Calu3 (cell line): ENCODE measurements at regions not wholly inside any gene's neighbourhood (a gene's known extent, or its start where the extent isn't known, plus 50 kb on each side); places are given as distances from the start of the nearest gene placed in this dataset.

ENCODE experiments used
- BruUV-seq: library from RNA; stranded (reverse); fragments of 400-500 nt; replicated peaks from 2 replicates; lab custom pipeline; 2021; lab: Mats Ljungman, UMichigan
- CTCF ChIA-PET: fragments of 300-600 bp; sonication (Branson Sonifier 250); formaldehyde crosslinking; loops from one replicate; lab custom pipeline; 2022; ENCODE audit warnings: antibody characterized with exemption; lab: Charles Lee
- DNase-seq: peaks from one replicate; pipeline ENCODE4 v3.0.0; 2022
- H3K27ac Mint-ChIP-seq: one replicate; pipeline ENCODE4 v1.8.0; 2022; ENCODE audit warnings: mixed read lengths; ENCODE audit not compliant: unreplicated experiment
- H3K27me3 Mint-ChIP-seq: one replicate; pipeline ENCODE4 v1.8.0; 2022; ENCODE audit warnings: mixed read lengths; ENCODE audit not compliant: unreplicated experiment
- H3K36me3 Mint-ChIP-seq: one replicate; pipeline ENCODE4 v1.8.0; 2022; ENCODE audit warnings: mild to moderate bottlenecking, moderate library complexity, mixed read lengths; ENCODE audit not compliant: insufficient read depth, unreplicated experiment
- H3K4me1 Mint-ChIP-seq: one replicate; pipeline ENCODE4 v1.8.0; 2022; ENCODE audit warnings: mild to moderate bottlenecking, low read depth, mixed read lengths; ENCODE audit not compliant: unreplicated experiment
- H3K4me3 Mint-ChIP-seq: one replicate; pipeline ENCODE4 v1.8.0; 2022; ENCODE audit warnings: mild to moderate bottlenecking, low read depth, moderate library complexity, mixed read lengths; ENCODE audit not compliant: unreplicated experiment
- H3K9me3 Mint-ChIP-seq: one replicate; pipeline ENCODE4 v1.8.0; 2022; ENCODE audit warnings: low read depth, mixed read lengths; ENCODE audit not compliant: unreplicated experiment
- intact Hi-C: fragments of 100-400 bp; cut with micrococcal nuclease; formaldehyde crosslinking; loops from one replicate; pipeline ENCODE4 v1.10.0; 2022; ENCODE audit not compliant: unreplicated experiment
- TF ChIP-seq, protein P1 (sequence below): fragments of 200-600 bp; IDR thresholded peaks from one replicate; pipeline ENCODE4 v1.8.0; 2022; ENCODE audit warnings: antibody characterized with exemption; ENCODE audit not compliant: unreplicated experiment

DNA sequence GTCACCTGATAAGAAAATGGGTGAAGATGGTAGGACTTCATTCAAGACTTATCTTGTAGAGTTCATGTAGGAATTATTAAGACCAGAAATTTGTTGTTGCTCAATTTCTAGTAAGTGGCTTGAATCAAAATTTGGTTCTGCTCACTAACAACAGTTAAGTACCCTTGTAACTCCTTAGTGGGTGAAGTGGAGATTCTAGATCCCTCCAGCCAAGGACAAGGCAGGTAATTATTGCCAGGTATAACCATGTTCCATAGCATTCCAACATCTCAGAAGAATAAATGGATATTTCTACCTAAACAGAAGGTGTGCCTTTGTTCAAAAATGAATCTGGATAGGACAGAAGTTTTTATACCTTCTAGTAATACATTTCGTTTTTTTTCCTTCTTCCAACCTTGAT is 282.3 kb downstream of the DUSP10 start:
- Mint-ChIP-seq H3K9me3 (no peaks in the 10 kb centered on the region), H3K4me3 (no peak overlapping the region), H3K27me3 (no peaks in the 10 kb centered on the region), H3K36me3 (no peaks in the 10 kb centered on the region), H3K4me1 (no peaks in the 10 kb centered on the region), H3K27ac (no peak overlapping the region)
- CTCF ChIA-PET, result no interaction called here
- intact Hi-C loops, result no loop called here
- BruUV-seq, result no TSS peak
- TF ChIP-seq, protein P1, sequence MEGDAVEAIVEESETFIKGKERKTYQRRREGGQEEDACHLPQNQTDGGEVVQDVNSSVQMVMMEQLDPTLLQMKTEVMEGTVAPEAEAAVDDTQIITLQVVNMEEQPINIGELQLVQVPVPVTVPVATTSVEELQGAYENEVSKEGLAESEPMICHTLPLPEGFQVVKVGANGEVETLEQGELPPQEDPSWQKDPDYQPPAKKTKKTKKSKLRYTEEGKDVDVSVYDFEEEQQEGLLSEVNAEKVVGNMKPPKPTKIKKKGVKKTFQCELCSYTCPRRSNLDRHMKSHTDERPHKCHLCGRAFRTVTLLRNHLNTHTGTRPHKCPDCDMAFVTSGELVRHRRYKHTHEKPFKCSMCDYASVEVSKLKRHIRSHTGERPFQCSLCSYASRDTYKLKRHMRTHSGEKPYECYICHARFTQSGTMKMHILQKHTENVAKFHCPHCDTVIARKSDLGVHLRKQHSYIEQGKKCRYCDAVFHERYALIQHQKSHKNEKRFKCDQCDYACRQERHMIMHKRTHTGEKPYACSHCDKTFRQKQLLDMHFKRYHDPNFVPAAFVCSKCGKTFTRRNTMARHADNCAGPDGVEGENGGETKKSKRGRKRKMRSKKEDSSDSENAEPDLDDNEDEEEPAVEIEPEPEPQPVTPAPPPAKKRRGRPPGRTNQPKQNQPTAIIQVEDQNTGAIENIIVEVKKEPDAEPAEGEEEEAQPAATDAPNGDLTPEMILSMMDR, result no peak
- DNase-seq, result no peak

DNA sequence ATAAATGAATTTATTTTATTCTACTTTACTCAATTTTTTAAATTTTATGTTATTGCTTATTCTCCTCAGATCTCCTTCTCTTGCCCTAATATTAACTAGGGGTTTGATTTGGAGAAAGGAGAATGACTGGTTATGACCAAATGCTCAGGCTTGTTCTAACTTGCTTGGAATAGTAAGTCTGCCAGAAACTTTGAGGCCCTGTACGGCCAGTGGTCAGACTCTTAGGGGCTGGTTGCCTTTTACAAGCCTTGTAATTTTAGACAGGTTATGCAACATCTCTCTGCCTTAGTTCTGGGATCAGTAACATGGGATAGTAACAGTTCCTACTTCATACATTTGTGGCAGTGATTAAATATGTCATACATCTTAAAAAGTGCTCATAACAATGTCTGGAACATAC is 279.5 kb downstream of the DUSP10 start:
- BruUV-seq, result no TSS peak

DNA sequence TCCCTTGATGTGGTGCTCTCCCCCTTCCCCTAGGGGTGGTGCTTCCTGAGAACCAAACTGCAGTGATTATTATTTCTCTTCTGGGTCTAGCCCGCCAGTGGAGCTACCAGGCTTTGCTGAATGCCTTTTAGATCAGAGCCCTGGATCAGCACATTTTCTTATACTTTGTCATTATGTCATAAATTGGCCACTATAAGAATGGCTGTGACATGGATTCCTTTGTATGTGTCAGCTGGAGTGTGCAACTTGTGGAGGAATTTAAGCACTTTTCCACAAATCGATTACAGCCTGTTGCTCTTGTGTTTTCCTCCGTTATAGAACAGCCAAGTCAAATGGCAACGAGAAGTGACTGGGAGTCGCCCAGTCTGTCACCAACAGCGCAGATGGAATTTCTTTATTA is 273.3 kb downstream of the DUSP10 start:
- H3K9me3 Mint-ChIP-seq, result no peaks in the 10 kb centered on the region
- no peak for DNase-seq
- H3K27ac Mint-ChIP-seq, result no peak overlapping the region
- H3K4me1 Mint-ChIP-seq, result peaks cover 14% of the 10 kb centered on the region
- H3K4me3 Mint-ChIP-seq, result no peak overlapping the region
- no TSS peak for BruUV-seq
- no peaks in the 10 kb centered on the region for H3K36me3 Mint-ChIP-seq
- CTCF ChIA-PET, result no interaction called here
- H3K27me3 Mint-ChIP-seq, result no peaks in the 10 kb centered on the region
- intact Hi-C loops, result no loop called here
- TF ChIP-seq, protein P1, result no peak

More for the DNA sequence above, 279.5 kb downstream of the DUSP10 start:
- H3K4me3 Mint-ChIP-seq, result no peak overlapping the region
- no peak for DNase-seq
- no peak overlapping the region for H3K27ac Mint-ChIP-seq
- TF ChIP-seq, protein P1, result no peak
- intact Hi-C loops, result no loop called here
- no peaks in the 10 kb centered on the region for H3K4me1 Mint-ChIP-seq
- H3K36me3 Mint-ChIP-seq, result no peaks in the 10 kb centered on the region
- H3K9me3 Mint-ChIP-seq, result no peaks in the 10 kb centered on the region
- CTCF ChIA-PET, result no interaction called here
- no peaks in the 10 kb centered on the region for H3K27me3 Mint-ChIP-seq

DNA sequence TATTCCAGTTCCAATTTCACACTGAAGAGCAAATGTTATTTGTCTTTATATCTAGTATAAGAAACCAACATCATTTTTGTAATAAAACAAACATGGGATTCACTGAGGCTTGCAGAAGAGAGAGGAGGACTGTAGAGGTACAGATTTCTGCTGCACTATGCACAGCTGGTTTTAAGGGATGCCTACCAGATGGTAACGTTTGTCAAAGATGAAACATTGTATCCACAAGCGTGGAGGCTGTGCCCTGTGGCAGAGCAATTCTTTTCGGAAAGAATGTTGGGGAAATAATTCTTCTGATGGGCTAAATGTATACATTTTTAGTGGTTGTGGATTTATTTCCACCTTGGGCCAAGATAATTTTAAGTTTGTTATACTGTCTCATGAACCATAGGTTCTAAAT is 272.4 kb downstream of the DUSP10 start:
- TF ChIP-seq, protein P1, result no peak
- intact Hi-C loops, result no loop called here
- no TSS peak for BruUV-seq
- Mint-ChIP-seq H3K4me1 (peaks cover 14% of the 10 kb centered on the region), H3K36me3 (no peaks in the 10 kb centered on the region), H3K27ac (no peak overlapping the region), H3K27me3 (no peaks in the 10 kb centered on the region), H3K4me3 (no peak overlapping the region), H3K9me3 (no peaks in the 10 kb centered on the region)
- no peak for DNase-seq
- CTCF ChIA-PET, result no interaction called here
